ENCODE measurements at regions not wholly inside any gene's neighbourhood (a gene's known extent, or its start where the extent isn't known, plus 50 kb on each side); places are given as distances from the start of the nearest gene placed in this dataset.

GRCh38 chrX:2584251-2585157, 83.7 kb upstream of the DHRSX start:
- Histone ChIP-seq H3K4me1 (ENCODE audit: control insufficient read depth, insufficient read depth, low read length) (peaks cover 5% of the 10 kb centered on the region), H3K4me3 (ENCODE audit: low read depth, low read length) (peak overlapping the region; percentile 41; the same call in 1 of the 2 replicates), H3K9me3 (ENCODE audit: control insufficient read depth, insufficient read depth, low read depth, low read length) (no peaks in the 10 kb centered on the region), H3K27ac (ENCODE audit: extremely low read depth, low read depth, low read length) (no peak overlapping the region), H3K36me3 (ENCODE audit: control insufficient read depth in 2 of 2, insufficient read depth in 1 of 2, low read length in 2 of 2) (no peaks in the 10 kb centered on the region)
- ChIA-PET CTCF (no interaction called here), POLR2A (no interaction called here)
- TF ChIP-seq BCL6B (tag by site-specific recombination; IDR thresholded peaks at IDR 0.05) (no peak), ZNF202 (tag by site-specific recombination; IDR thresholded peaks at IDR 0.05; ENCODE audit: borderline replicate concordance) (no peak), ZNF174 (tag by site-specific recombination; IDR thresholded peaks at IDR 0.05) (no peak), KLF1 (tag by site-specific recombination; IDR thresholded peaks at IDR 0.05) (no peak), ZFP69B (tag by site-specific recombination; IDR thresholded peaks at IDR 0.05) (no peak)

GRCh38 chrX:2583194-2584162, 82.7 kb upstream of the DHRSX start:
- H3K27ac ChIP-seq (ENCODE audit: extremely low read depth, low read depth, low read length): no peak overlapping the region
- H3K4me3 ChIP-seq (ENCODE audit: low read depth, low read length): peak overlapping the region; percentile 41
- no peaks in the 10 kb centered on the region for H3K9me3 ChIP-seq (ENCODE audit: control insufficient read depth, insufficient read depth, low read depth, low read length)
- POLR2A ChIA-PET: no interaction called here
- TF ChIP-seq ZNF302 (tag by site-specific recombination; IDR thresholded peaks at IDR 0.05; ENCODE audit: low read depth) (no peak), ZNF707 (tag by site-specific recombination; IDR thresholded peaks at IDR 0.05) (no peak), MZF1 (tag by site-specific recombination; IDR thresholded peaks at IDR 0.05; ENCODE audit: borderline replicate concordance) (no peak), ZNF510 (tag by site-specific recombination; IDR thresholded peaks at IDR 0.05; ENCODE audit: insufficient replicate concordance) (no peak), SP2 (tag by site-specific recombination; IDR thresholded peaks at IDR 0.05) (no peak), ZNF121 (tag by site-specific recombination; IDR thresholded peaks at IDR 0.05) (no peak), ZNF791 (tag by site-specific recombination; IDR thresholded peaks at IDR 0.05) (no peak), ZNF513 (tag by site-specific recombination; IDR thresholded peaks at IDR 0.05) (0 out of 2 replicates have a peak, but pooled peaks have one; percentile 11), GLIS1 (tag by site-specific recombination; IDR thresholded peaks at IDR 0.05) (no peak)
- CTCF ChIA-PET: no interaction called here
- peaks cover 6% of the 10 kb centered on the region for H3K4me1 ChIP-seq (ENCODE audit: control insufficient read depth, insufficient read depth, low read length)
- no peaks in the 10 kb centered on the region for H3K36me3 ChIP-seq (ENCODE audit: control insufficient read depth in 2 of 2, insufficient read depth in 1 of 2, low read length in 2 of 2)

- H3K4me1 ChIP-seq (ENCODE audit: control insufficient read depth, insufficient read depth, low read length): peaks cover 12% of the 10 kb centered on the region
- ChIA-PET CTCF (no interaction called here), POLR2A (no interaction called here)
- TF ChIP-seq ZBTB7A (tag by site-specific recombination; IDR thresholded peaks at IDR 0.05; ENCODE audit: low read depth): no peak
- TF ChIP-seq MYNN (tag by site-specific recombination; IDR thresholded peaks at IDR 0.05; ENCODE audit: borderline replicate concordance): no peak
- TF ChIP-seq OSR2 (tag by site-specific recombination; IDR thresholded peaks at IDR 0.05): no peak
- no peak for TF ChIP-seq ZNF239 (tag by site-specific recombination; IDR thresholded peaks at IDR 0.05)
- no peak overlapping the region for H3K27ac ChIP-seq (ENCODE audit: extremely low read depth, low read depth, low read length)
- H3K36me3 ChIP-seq (ENCODE audit: control insufficient read depth in 2 of 2, insufficient read depth in 1 of 2, low read length in 2 of 2): no peaks in the 10 kb centered on the region
- no peaks in the 10 kb centered on the region for H3K9me3 ChIP-seq (ENCODE audit: control insufficient read depth, insufficient read depth, low read depth, low read length)
- no peak overlapping the region for H3K4me3 ChIP-seq (ENCODE audit: low read depth, low read length)
Observed at GRCh38 chrX:2582667-2583066, 81.9 kb upstream of the DHRSX start.

Measured in HEK293 (cell line).